ENCODE measurements at regions not wholly inside any gene's neighbourhood (a gene's known extent, or its start where the extent isn't known, plus 50 kb on each side); places are given as distances from the start of the nearest gene placed in this dataset.

DNA sequence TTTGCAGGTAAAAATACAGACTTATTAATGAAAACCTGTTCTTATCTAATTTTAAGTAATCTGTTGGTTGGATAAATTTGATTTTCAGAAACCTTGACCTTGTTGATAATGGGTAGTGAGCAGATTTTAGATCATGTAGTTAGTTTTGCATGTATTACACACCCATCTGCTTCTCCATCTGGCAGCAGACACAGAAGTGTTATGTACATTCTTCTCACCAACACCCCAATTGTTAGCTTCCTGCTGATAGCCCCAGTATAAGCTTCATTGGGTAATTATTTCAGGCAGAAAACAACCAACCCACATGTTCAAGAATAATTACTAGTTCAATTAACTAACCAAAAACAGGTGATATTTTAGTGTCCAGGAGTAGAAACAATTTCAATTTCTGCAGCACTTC lies 1740.5 kb upstream of the AGA start:
- no peak for TF ChIP-seq IKZF1 (IDR thresholded peaks at IDR 0.05)
- TF ChIP-seq ZNF775 (CRISPR knock-in tag; IDR thresholded peaks at IDR 0.05; ENCODE audit: borderline replicate concordance): no peak
- Histone ChIP-seq H2AFZ (ENCODE audit: low read length) (no peak overlapping the region), H3K27me3 (ENCODE audit: control insufficient read depth in 1 of 2, insufficient read depth in 2 of 2, low read length in 2 of 2) (no peaks in the 10 kb centered on the region), H4K20me1 (ENCODE audit: insufficient read depth, low read length) (no peaks in the 10 kb centered on the region), H3K4me3 (replicated peaks in 1 of 3; ENCODE audit: insufficient read depth in 1 of 3, low read depth in 2 of 3, low read length in 3 of 3) (no peak overlapping the region), H3K9ac (ENCODE audit: insufficient read depth, low read depth, low read length) (no peak overlapping the region), H3K36me3 (replicated peaks in 1 of 2; ENCODE audit: control insufficient read depth in 1 of 2, insufficient read depth in 2 of 2, low read length in 2 of 2) (no peaks in the 10 kb centered on the region), H3K79me2 (ENCODE audit: insufficient read depth, low read length) (no peaks in the 10 kb centered on the region), H3K4me1 (ENCODE audit: insufficient read depth, low read length) (no peaks in the 10 kb centered on the region), H3K27ac (ENCODE audit: extremely low read length, insufficient read depth, low read length) (no peak overlapping the region), H3K4me2 (ENCODE audit: low read depth, low read length) (no peak overlapping the region), H3K9me3 (ENCODE audit: low read length) (peaks cover 33% of the 10 kb centered on the region)
- in situ Hi-C loops (cut with HindIII; ENCODE audit: extremely low pct_ligation_motif_present, low pct_unique_long_range_greater_than_20kb) (no loop called here), intact Hi-C loops (cut with micrococcal nuclease; ENCODE audit: unreplicated experiment) (no loop called here)
- ChIA-PET POLR2A (no interaction called here), CTCF (ENCODE audit: low intra/inter-chr PET ratio, low total read pairs) (no interaction called here)
- FAIRE-seq (no peak), DNase-seq (ENCODE audit: low spot score) (no peak), ATAC-seq (no peak)
- BruUV-seq (replicated peaks): no TSS peak

DNA sequence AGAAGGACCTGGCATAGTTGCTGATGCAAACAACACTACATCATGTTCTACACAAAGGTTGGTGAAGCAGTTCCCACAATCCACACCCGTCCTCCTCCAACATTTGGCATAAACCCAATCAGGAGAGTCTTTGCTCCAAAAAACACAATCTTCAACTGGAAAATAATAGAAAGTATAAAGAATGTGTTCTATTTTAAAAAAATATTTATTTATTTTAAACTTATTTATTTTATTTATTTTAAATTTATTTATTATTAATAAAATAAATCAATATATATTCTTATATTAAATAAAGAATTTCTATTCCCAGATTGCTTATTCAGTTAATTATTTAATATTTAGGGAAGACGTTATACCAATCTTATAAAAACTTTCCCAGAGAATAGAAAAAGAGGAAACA lies 1753.7 kb upstream of the AGA start:
- ATAC-seq (no peak), DNase-seq (ENCODE audit: low spot score) (no peak), FAIRE-seq (no peak)
- no peaks in the 10 kb centered on the region for H3K36me3 ChIP-seq (replicated peaks in 1 of 2; ENCODE audit: control insufficient read depth in 1 of 2, insufficient read depth in 2 of 2, low read length in 2 of 2)
- H3K4me3 ChIP-seq (replicated peaks in 1 of 3; ENCODE audit: insufficient read depth in 1 of 3, low read depth in 2 of 3, low read length in 3 of 3): no peak overlapping the region
- H2AFZ ChIP-seq (ENCODE audit: low read length): no peak overlapping the region
- H3K4me2 ChIP-seq (ENCODE audit: low read depth, low read length): no peak overlapping the region
- BruUV-seq (replicated peaks): no TSS peak
- H3K9ac ChIP-seq (ENCODE audit: insufficient read depth, low read depth, low read length): no peak overlapping the region
- no peaks in the 10 kb centered on the region for H3K27me3 ChIP-seq (ENCODE audit: control insufficient read depth in 1 of 2, insufficient read depth in 2 of 2, low read length in 2 of 2)
- H3K79me2 ChIP-seq (ENCODE audit: insufficient read depth, low read length): no peaks in the 10 kb centered on the region
- ChIA-PET POLR2A (no interaction called here), CTCF (ENCODE audit: low intra/inter-chr PET ratio, low total read pairs) (no interaction called here)
- no peak overlapping the region for H3K27ac ChIP-seq (ENCODE audit: extremely low read length, insufficient read depth, low read length)
- no peak for TF ChIP-seq ZNF792 (CRISPR knock-in tag; IDR thresholded peaks at IDR 0.05)
- no peak for TF ChIP-seq ATM (IDR thresholded peaks at IDR 0.05; ENCODE audit: borderline replicate concordance)
- TF ChIP-seq ZNF468 (CRISPR knock-in tag; IDR thresholded peaks at IDR 0.05): no peak
- no peak for TF ChIP-seq ZKSCAN5 (CRISPR knock-in tag; IDR thresholded peaks at IDR 0.05)
- no peak for TF ChIP-seq CBX1 (IDR thresholded peaks at IDR 0.05; ENCODE audit: low read depth)
- peaks cover 25% of the 10 kb centered on the region for H3K9me3 ChIP-seq (ENCODE audit: low read length)
- no peaks in the 10 kb centered on the region for H3K4me1 ChIP-seq (ENCODE audit: insufficient read depth, low read length)
- H4K20me1 ChIP-seq (ENCODE audit: insufficient read depth, low read length): no peaks in the 10 kb centered on the region
- intact Hi-C loops (cut with micrococcal nuclease; ENCODE audit: unreplicated experiment) (no loop called here), in situ Hi-C loops (cut with HindIII; ENCODE audit: extremely low pct_ligation_motif_present, low pct_unique_long_range_greater_than_20kb) (no loop called here)
- WGBS (ENCODE audit: low lambda C conversion rate): 0% methylated on average over 2 of the region's 2 CpGs

Measured in HepG2 (cell line).